WTC11 (cell line): ENCODE measurements at regions not wholly inside any gene's neighbourhood (a gene's known extent, or its start where the extent isn't known, plus 50 kb on each side); places are given as distances from the start of the nearest gene placed in this dataset.

Experiments used
- ATAC-seq: fragments of 200-7000 bp; cut with Tn5 transposase; 2 replicates; pipeline ENCODE4 v1.10.0; 2021; ENCODE audit warnings: mild to moderate bottlenecking, moderate library complexity
- CTCF ChIA-PET: fragments of 300-600 bp; sonication (Branson Sonifier 250); formaldehyde crosslinking; loops from one replicate; lab custom pipeline; 2021; ENCODE audit warnings: antibody characterized with exemption; lab: Charles Lee
- POLR2A ChIA-PET: fragments of 350-600 bp; sonication (Branson Sonifier 250); formaldehyde crosslinking; loops from one replicate; lab custom pipeline; 2021; ENCODE audit warnings: antibody characterized with exemption; lab: Charles Lee
- DNase-seq: peaks from one replicate; pipeline ENCODE4 v3.0.0; 2021; ENCODE audit warnings: low spot score
- H3K27ac Mint-ChIP-seq: 2 replicates; pipeline ENCODE4 v1.8.0; 2021; ENCODE audit warnings: mixed read lengths
- H3K27me3 Mint-ChIP-seq: 2 replicates; pipeline ENCODE4 v1.8.0; 2021; ENCODE audit warnings: low read depth, mild to moderate bottlenecking, moderate library complexity, mixed read lengths
- H3K36me3 Mint-ChIP-seq: 2 replicates; pipeline ENCODE4 v1.8.0; 2021; ENCODE audit warnings: mixed read lengths
- H3K4me1 Mint-ChIP-seq: 2 replicates; pipeline ENCODE4 v1.8.0; 2022; ENCODE audit warnings: mixed read lengths
- H3K4me3 Mint-ChIP-seq: 2 replicates; pipeline ENCODE4 v1.8.0; 2021; ENCODE audit warnings: mild to moderate bottlenecking, moderate library complexity, mixed read lengths
- H3K9me3 Mint-ChIP-seq: 2 replicates; pipeline ENCODE4 v1.8.0; 2021; ENCODE audit warnings: mixed read lengths
- ATF1 ChIP-seq: sonication (generic); formaldehyde crosslinking; IDR thresholded peaks from 2 replicates; pipeline ENCODE4 v1.8.1; 2023; ENCODE audit warnings: mild to moderate bottlenecking, moderate library complexity, missing genetic modification reagents
- ATF6 ChIP-seq: sonication (generic); formaldehyde crosslinking; IDR thresholded peaks from 2 replicates; pipeline ENCODE4 v1.8.1; 2023; ENCODE audit warnings: mild to moderate bottlenecking, missing genetic modification reagents
- ELF4 ChIP-seq: sonication (generic); formaldehyde crosslinking; IDR thresholded peaks from 2 replicates; pipeline ENCODE4 v1.8.1; 2022; ENCODE audit warnings: low read depth, mild to moderate bottlenecking, moderate library complexity, missing genetic modification reagents
- ESRRA ChIP-seq: sonication (generic); formaldehyde crosslinking; IDR thresholded peaks from 2 replicates; pipeline ENCODE4 v1.8.1; 2022; ENCODE audit warnings: mild to moderate bottlenecking, missing genetic modification reagents, borderline replicate concordance
- FOXK1 ChIP-seq: sonication (generic); formaldehyde crosslinking; IDR thresholded peaks from 2 replicates; pipeline ENCODE4 v1.8.0; 2022; ENCODE audit warnings: mild to moderate bottlenecking, moderate library complexity, missing genetic modification reagents
- FOXP1 ChIP-seq: sonication (generic); formaldehyde crosslinking; IDR thresholded peaks from 2 replicates; pipeline ENCODE4 v1.8.0; 2022; ENCODE audit warnings: missing genetic modification reagents, mild to moderate bottlenecking, moderate library complexity, borderline replicate concordance
- GRHL2 ChIP-seq: fragments of 250-450 bp; sonication (Bioruptor Pico); IDR thresholded peaks from 2 replicates; pipeline ENCODE4 v1.8.0; 2022; ENCODE audit warnings: mild to moderate bottlenecking, moderate library complexity; ENCODE audit not compliant: insufficient replicate concordance, severe bottlenecking
- IRF2 ChIP-seq: sonication (generic); formaldehyde crosslinking; IDR thresholded peaks from 2 replicates; pipeline ENCODE4 v1.8.0; 2022; ENCODE audit warnings: low read depth, missing genetic modification reagents, borderline replicate concordance
- JAZF1 ChIP-seq: fragments of 250-450 bp; sonication (Bioruptor Pico); IDR thresholded peaks from 2 replicates; pipeline ENCODE4 v1.9.0; 2021; ENCODE audit warnings: moderate library complexity, mild to moderate bottlenecking, inconsistent platforms
- NFE2L1 ChIP-seq: sonication (generic); formaldehyde crosslinking; IDR thresholded peaks from 2 replicates; pipeline ENCODE4 v1.8.1; 2023; ENCODE audit warnings: missing genetic modification reagents
- SMAD3 ChIP-seq: sonication (generic); formaldehyde crosslinking; IDR thresholded peaks from 2 replicates; pipeline ENCODE4 v1.8.0; 2022; ENCODE audit warnings: missing genetic modification reagents, mild to moderate bottlenecking, borderline replicate concordance
- ZNF263 ChIP-seq: sonication (generic); formaldehyde crosslinking; IDR thresholded peaks from 2 replicates; pipeline ENCODE4 v1.8.1; 2022; ENCODE audit warnings: low read depth, mild to moderate bottlenecking, moderate library complexity, missing genetic modification reagents
- ZNF416 ChIP-seq: fragments of 250-450 bp; sonication (Bioruptor Pico); IDR thresholded peaks from 2 replicates; pipeline ENCODE4 v1.9.0; 2021; ENCODE audit warnings: mild to moderate bottlenecking, inconsistent platforms
- TF ChIP-seq, protein P1 (sequence below): fragments of 250-450 bp; sonication (Bioruptor Pico); conservative IDR thresholded peaks from 2 replicates; pipeline ENCODE4 v1.9.0; 2021; ENCODE audit warnings: mild to moderate bottlenecking
- TF ChIP-seq, protein P2 (sequence below): sonication (generic); formaldehyde crosslinking; IDR thresholded peaks from 2 replicates; pipeline ENCODE4 v1.8.0; 2022; ENCODE audit warnings: mild to moderate bottlenecking, missing genetic modification reagents
- TF ChIP-seq, protein P3 (sequence below): sonication (generic); formaldehyde crosslinking; IDR thresholded peaks from 2 replicates; pipeline ENCODE4 v1.8.1; 2022; ENCODE audit warnings: missing genetic modification reagents, borderline replicate concordance
- TF ChIP-seq, protein P4 (sequence below): sonication (generic); formaldehyde crosslinking; IDR thresholded peaks from 2 replicates; pipeline ENCODE4 v1.8.1; 2022; ENCODE audit warnings: low read depth, missing genetic modification reagents, borderline replicate concordance
- TF ChIP-seq, protein P5 (sequence below): fragments of 250-450 bp; sonication (Bioruptor Pico); IDR thresholded peaks from 2 replicates; pipeline ENCODE4 v1.9.0; 2021; ENCODE audit warnings: mild to moderate bottlenecking, borderline replicate concordance

DNA sequence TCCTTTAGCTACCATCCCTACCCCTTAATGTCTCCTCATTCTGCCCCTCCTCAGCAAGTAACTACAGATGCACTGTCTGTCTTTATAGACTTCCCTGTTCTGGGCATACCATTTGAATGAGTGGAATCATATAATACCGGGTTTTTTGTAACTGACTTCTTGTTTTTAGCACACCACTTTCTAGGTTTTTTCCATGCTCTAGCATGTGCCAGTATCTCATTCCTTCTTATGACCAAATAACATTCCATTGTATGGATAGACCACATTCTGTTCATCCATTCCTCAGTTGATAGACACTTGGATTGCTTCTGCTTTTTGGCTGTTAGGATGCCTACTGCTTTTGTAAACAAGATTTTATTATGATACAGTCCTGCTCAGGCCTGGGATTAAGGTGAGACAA, 154.7 kb downstream of the TSN start:
- no peak overlapping the region for H3K27ac Mint-ChIP-seq
- TF ChIP-seq IRF2 (CRISPR knock-in tag): no peak
- TF ChIP-seq FOXK1 (CRISPR knock-in tag): no peak
- TF ChIP-seq ZNF416 (CRISPR knock-in tag): no peak
- TF ChIP-seq FOXP1 (CRISPR knock-in tag): no peak
- no peak for TF ChIP-seq ELF4
- no peak for TF ChIP-seq SMAD3 (CRISPR knock-in tag)
- TF ChIP-seq ZNF263: no peak
- TF ChIP-seq, protein P1, sequence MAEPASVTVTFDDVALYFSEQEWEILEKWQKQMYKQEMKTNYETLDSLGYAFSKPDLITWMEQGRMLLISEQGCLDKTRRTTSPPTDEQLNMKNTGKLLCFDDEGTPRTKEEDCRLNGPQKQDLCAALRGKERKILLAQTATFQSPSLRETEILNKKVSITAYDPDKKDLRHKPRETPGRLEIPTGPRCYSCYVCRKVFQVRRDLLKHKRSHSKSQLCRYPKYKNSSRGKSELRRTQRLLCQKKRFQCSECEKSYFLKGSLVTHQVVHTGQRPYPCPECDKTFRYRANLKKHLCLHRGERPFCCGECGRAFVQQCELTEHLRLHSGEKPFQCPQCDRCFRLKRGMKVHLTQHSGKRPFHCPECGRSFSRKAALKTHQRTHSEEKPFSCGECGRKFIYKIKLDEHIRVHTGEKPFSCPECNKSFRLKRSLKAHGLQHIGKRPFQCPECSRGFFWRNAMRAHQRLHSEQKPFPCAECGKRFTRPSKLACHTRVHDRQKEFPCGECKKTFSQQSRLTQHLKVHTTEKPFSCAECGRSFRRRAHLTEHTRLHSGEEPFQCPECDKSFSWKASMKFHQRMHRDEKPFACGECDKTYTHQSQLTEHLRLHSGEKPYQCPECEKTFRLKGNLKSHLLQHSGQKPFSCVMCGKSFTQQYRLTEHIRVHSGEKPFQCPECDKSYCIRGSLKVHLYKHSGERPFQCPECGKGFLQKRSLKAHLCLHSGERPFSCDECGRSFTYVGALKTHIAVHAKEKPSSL (CRISPR knock-in tag): no peak
- TF ChIP-seq ESRRA: no peak
- no peak for TF ChIP-seq NFE2L1 (CRISPR knock-in tag)
- no peak for TF ChIP-seq JAZF1 (CRISPR knock-in tag)
- TF ChIP-seq, protein P2, sequence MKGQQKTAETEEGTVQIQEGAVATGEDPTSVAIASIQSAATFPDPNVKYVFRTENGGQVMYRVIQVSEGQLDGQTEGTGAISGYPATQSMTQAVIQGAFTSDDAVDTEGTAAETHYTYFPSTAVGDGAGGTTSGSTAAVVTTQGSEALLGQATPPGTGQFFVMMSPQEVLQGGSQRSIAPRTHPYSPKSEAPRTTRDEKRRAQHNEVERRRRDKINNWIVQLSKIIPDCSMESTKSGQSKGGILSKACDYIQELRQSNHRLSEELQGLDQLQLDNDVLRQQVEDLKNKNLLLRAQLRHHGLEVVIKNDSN (CRISPR knock-in tag): no peak
- no peak for TF ChIP-seq ATF6 (CRISPR knock-in tag)
- TF ChIP-seq GRHL2: no peak
- TF ChIP-seq, protein P3, sequence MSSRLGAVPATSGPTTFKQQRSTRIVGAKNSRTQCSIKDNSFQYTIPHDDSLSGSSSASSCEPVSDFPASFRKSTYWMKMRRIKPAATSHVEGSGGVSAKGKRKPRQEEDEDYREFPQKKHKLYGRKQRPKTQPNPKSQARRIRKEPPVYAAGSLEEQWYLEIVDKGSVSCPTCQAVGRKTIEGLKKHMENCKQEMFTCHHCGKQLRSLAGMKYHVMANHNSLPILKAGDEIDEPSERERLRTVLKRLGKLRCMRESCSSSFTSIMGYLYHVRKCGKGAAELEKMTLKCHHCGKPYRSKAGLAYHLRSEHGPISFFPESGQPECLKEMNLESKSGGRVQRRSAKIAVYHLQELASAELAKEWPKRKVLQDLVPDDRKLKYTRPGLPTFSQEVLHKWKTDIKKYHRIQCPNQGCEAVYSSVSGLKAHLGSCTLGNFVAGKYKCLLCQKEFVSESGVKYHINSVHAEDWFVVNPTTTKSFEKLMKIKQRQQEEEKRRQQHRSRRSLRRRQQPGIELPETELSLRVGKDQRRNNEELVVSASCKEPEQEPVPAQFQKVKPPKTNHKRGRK (CRISPR knock-in tag): no peak
- TF ChIP-seq, all 79 proteins: peak for 0
- DNase-seq: no peak
- H3K27me3 Mint-ChIP-seq: no peaks in the 10 kb centered on the region; the same call in 1 of the 2 replicates
- H3K36me3 Mint-ChIP-seq: no peaks in the 10 kb centered on the region
- no peak for ATAC-seq
- ChIA-PET CTCF (interaction anchor here (1.5 kb wide), 1 partner anchor 13 kb away, joined by 5 read pairs; no protein-coding TSS in a partner anchor), POLR2A (no interaction called here)
- H3K9me3 Mint-ChIP-seq: no peaks in the 10 kb centered on the region
- no peak overlapping the region for H3K4me3 Mint-ChIP-seq
- no peaks in the 10 kb centered on the region for H3K4me1 Mint-ChIP-seq

DNA sequence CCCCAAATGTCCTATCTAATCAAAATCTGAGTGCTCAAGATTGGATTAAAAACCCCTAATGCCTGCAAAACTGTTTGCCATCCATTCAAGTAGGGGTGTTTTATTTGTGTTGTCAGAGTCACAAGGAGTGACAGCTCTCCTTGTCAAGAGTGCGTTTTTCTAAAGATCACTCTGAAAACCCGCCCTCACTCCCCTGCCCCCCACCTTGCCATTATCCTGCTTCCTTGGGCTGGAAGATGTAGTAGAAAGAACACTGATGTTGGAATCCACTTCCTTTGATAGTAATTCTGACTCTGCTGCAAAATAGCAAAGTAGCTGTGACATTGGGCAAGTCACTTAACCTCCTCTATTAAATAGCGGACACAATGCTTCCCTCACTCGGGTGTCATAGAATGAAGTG, 155.6 kb downstream of the TSN start:
- no peak for DNase-seq
- H3K4me3 Mint-ChIP-seq: no peak overlapping the region
- H3K27me3 Mint-ChIP-seq: no peaks in the 10 kb centered on the region; the same call in 1 of the 2 replicates
- H3K9me3 Mint-ChIP-seq: no peaks in the 10 kb centered on the region
- H3K4me1 Mint-ChIP-seq: no peaks in the 10 kb centered on the region
- ChIA-PET CTCF (no interaction called here), POLR2A (no interaction called here)
- no peak overlapping the region for H3K27ac Mint-ChIP-seq
- no peak for ATAC-seq
- no peaks in the 10 kb centered on the region for H3K36me3 Mint-ChIP-seq
- TF ChIP-seq ATF1 (no peak), ZNF416 (CRISPR knock-in tag) (no peak)
- TF ChIP-seq, protein P4, sequence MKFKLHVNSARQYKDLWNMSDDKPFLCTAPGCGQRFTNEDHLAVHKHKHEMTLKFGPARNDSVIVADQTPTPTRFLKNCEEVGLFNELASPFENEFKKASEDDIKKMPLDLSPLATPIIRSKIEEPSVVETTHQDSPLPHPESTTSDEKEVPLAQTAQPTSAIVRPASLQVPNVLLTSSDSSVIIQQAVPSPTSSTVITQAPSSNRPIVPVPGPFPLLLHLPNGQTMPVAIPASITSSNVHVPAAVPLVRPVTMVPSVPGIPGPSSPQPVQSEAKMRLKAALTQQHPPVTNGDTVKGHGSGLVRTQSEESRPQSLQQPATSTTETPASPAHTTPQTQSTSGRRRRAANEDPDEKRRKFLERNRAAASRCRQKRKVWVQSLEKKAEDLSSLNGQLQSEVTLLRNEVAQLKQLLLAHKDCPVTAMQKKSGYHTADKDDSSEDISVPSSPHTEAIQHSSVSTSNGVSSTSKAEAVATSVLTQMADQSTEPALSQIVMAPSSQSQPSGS (CRISPR knock-in tag): no peak
- TF ChIP-seq, protein P2 (CRISPR knock-in tag): no peak
- TF ChIP-seq, protein P5, sequence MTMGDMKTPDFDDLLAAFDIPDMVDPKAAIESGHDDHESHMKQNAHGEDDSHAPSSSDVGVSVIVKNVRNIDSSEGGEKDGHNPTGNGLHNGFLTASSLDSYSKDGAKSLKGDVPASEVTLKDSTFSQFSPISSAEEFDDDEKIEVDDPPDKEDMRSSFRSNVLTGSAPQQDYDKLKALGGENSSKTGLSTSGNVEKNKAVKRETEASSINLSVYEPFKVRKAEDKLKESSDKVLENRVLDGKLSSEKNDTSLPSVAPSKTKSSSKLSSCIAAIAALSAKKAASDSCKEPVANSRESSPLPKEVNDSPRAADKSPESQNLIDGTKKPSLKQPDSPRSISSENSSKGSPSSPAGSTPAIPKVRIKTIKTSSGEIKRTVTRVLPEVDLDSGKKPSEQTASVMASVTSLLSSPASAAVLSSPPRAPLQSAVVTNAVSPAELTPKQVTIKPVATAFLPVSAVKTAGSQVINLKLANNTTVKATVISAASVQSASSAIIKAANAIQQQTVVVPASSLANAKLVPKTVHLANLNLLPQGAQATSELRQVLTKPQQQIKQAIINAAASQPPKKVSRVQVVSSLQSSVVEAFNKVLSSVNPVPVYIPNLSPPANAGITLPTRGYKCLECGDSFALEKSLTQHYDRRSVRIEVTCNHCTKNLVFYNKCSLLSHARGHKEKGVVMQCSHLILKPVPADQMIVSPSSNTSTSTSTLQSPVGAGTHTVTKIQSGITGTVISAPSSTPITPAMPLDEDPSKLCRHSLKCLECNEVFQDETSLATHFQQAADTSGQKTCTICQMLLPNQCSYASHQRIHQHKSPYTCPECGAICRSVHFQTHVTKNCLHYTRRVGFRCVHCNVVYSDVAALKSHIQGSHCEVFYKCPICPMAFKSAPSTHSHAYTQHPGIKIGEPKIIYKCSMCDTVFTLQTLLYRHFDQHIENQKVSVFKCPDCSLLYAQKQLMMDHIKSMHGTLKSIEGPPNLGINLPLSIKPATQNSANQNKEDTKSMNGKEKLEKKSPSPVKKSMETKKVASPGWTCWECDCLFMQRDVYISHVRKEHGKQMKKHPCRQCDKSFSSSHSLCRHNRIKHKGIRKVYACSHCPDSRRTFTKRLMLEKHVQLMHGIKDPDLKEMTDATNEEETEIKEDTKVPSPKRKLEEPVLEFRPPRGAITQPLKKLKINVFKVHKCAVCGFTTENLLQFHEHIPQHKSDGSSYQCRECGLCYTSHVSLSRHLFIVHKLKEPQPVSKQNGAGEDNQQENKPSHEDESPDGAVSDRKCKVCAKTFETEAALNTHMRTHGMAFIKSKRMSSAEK (CRISPR knock-in tag): no peak
